PC-3 (cell line): ENCODE measurements at regions not wholly inside any gene's neighbourhood (a gene's known extent, or its start where the extent isn't known, plus 50 kb on each side); places are given as distances from the start of the nearest gene placed in this dataset.

Experiments
- ATAC-seq: fragments of 200-7000 bp; cut with Tn5 transposase; 2 replicates; pipeline ENCODE4 v1.9.1; 2020; ENCODE audit warnings: mild to moderate bottlenecking, moderate library complexity
- BruUV-seq: library from RNA; stranded (reverse); fragments of 400-500 nt; replicated peaks from 2 replicates; lab custom pipeline; 2021; lab: Mats Ljungman, UMichigan
- CTCF ChIA-PET: fragments of 300-600 bp; sonication (Branson Sonifier 250); formaldehyde crosslinking; loops from one replicate; lab custom pipeline; 2022; ENCODE audit warnings: antibody characterized with exemption; lab: Charles Lee
- POLR2A ChIA-PET: fragments of 300-600 bp; sonication (Branson Sonifier 250); formaldehyde crosslinking; loops from one replicate; lab custom pipeline; 2022; ENCODE audit warnings: antibody characterized with exemption; ENCODE audit not compliant: unreplicated experiment; lab: Charles Lee
- DNase-seq: peaks from one replicate; pipeline ENCODE4 v3.0.0-alpha.2; 2015
- H2AFZ ChIP-seq: fragments of 300-600 bp; sonication (generic); 2 replicates; pipeline ENCODE4 v1.6.0; 2016; ENCODE audit warnings: antibody characterized with exemption, low read length
- H3F3A ChIP-seq: fragments of 300-600 bp; sonication (generic); one replicate; pipeline ENCODE4 v1.6.0; 2017; ENCODE audit warnings: antibody characterized with exemption, low read length, control low read depth, mild to moderate bottlenecking; ENCODE audit not compliant: unreplicated experiment
- H3K27ac ChIP-seq: fragments of 300-600 bp; sonication (generic); 2 replicates; pipeline ENCODE4 v1.5.1; 2016; ENCODE audit warnings: mild to moderate bottlenecking, low read length
- H3K27me3 ChIP-seq: fragments of 300-600 bp; sonication (generic); 2 replicates; pipeline ENCODE4 v1.6.1; 2016; ENCODE audit warnings: low read length, mixed read lengths
- H3K36me3 ChIP-seq: fragments of 300-600 bp; sonication (generic); 2 replicates; pipeline ENCODE4 v1.6.1; 2016; ENCODE audit warnings: low read depth, mixed run types, low read length, mixed read lengths
- H3K4me1 ChIP-seq: fragments of 300-600 bp; sonication (generic); 2 replicates; pipeline ENCODE4 v1.5.1; 2016; ENCODE audit warnings: low read length; ENCODE audit not compliant: insufficient read depth
- H3K4me2 ChIP-seq: fragments of 300-600 bp; sonication (generic); 2 replicates; pipeline ENCODE4 v1.6.0; 2016; ENCODE audit warnings: low read length
- H3K4me3 ChIP-seq: fragments of 300-600 bp; sonication (generic); 2 replicates; pipeline ENCODE4 v1.5.1; 2016; ENCODE audit warnings: mild to moderate bottlenecking, low read length, mixed read lengths
- H3K79me2 ChIP-seq: fragments of 300-600 bp; sonication (generic); 2 replicates; pipeline ENCODE4 v1.6.1; 2017; ENCODE audit warnings: low read length, mixed read lengths
- H3K9ac ChIP-seq: fragments of 300-600 bp; sonication (generic); 2 replicates; pipeline ENCODE4 v1.6.0; 2016; ENCODE audit warnings: mild to moderate bottlenecking, low read length
- H3K9me2 ChIP-seq: fragments of 300-600 bp; sonication (generic); replicated peaks from 2 replicates; pipeline ENCODE4 v1.6.1; 2016; ENCODE audit warnings: mixed run types, low read length, mixed read lengths
- H3K9me3 ChIP-seq: fragments of 300-600 bp; sonication (generic); 2 replicates; pipeline ENCODE4 v1.6.1; 2016; ENCODE audit warnings: low read length, mixed read lengths
- H4K20me1 ChIP-seq: fragments of 300-600 bp; sonication (generic); 2 replicates; pipeline ENCODE4 v1.6.1; 2016; ENCODE audit warnings: low read length, mixed read lengths
- CTCF ChIP-seq: fragments of 300-600 bp; sonication (generic); conservative IDR thresholded peaks from 2 replicates; pipeline ENCODE4 v1.5.1; 2017; ENCODE audit warnings: antibody characterized with exemption, low read depth, mild to moderate bottlenecking, low read length
- EZH2 ChIP-seq: fragments of 300-600 bp; sonication (generic); IDR thresholded peaks from one replicate; pipeline ENCODE4 v1.6.1; 2017; ENCODE audit warnings: antibody characterized with exemption, mild to moderate bottlenecking, low read length; ENCODE audit not compliant: unreplicated experiment
- EZH2phosphoT487 ChIP-seq: fragments of 300-600 bp; sonication (generic); IDR thresholded peaks from 2 replicates; pipeline ENCODE4 v1.6.1; 2018; ENCODE audit warnings: mild to moderate bottlenecking, antibody characterized with exemption, low read length, borderline replicate concordance
- intact Hi-C: fragments of 100-400 bp; cut with micrococcal nuclease; formaldehyde crosslinking; loops from 2 replicates; pipeline ENCODE4 v1.9.0; 2023

GRCh38 chr3:72131899-72132298 lies 347.0 kb upstream of the PROK2 start:
- H3K79me2 ChIP-seq, result no peaks in the 10 kb centered on the region
- no peak overlapping the region for H2AFZ ChIP-seq
- H3K4me2 ChIP-seq, result no peak overlapping the region
- H3K27me3 ChIP-seq, result peaks cover 22% of the 10 kb centered on the region
- H3K27ac ChIP-seq, result no peak overlapping the region
- no peak overlapping the region for H3K4me3 ChIP-seq
- no TSS peak for BruUV-seq
- no peaks in the 10 kb centered on the region for H3K9me2 ChIP-seq
- no peak for ATAC-seq
- TF ChIP-seq EZH2phosphoT487, result no peak
- no peak for TF ChIP-seq EZH2
- no peak for TF ChIP-seq CTCF
- H3K9me3 ChIP-seq, result no peaks in the 10 kb centered on the region
- DNase-seq, result no peak
- no peaks in the 10 kb centered on the region for H4K20me1 ChIP-seq
- ChIA-PET POLR2A (no interaction called here), CTCF (no interaction called here)
- no peak overlapping the region for H3K9ac ChIP-seq
- intact Hi-C loops, result no loop called here
- H3K36me3 ChIP-seq, result no peaks in the 10 kb centered on the region
- H3F3A ChIP-seq, result no peaks in the 10 kb centered on the region
- H3K4me1 ChIP-seq, result no peaks in the 10 kb centered on the region

GRCh38 chr3:72130565-72130964 lies 345.6 kb upstream of the PROK2 start:
- ATAC-seq, result no peak
- CTCF ChIA-PET, result no interaction called here
- Histone ChIP-seq H3K4me2 (no peak overlapping the region), H3K4me3 (no peak overlapping the region), H3K9me2 (no peaks in the 10 kb centered on the region), H3K27me3 (peaks cover 9% of the 10 kb centered on the region), H3K36me3 (no peaks in the 10 kb centered on the region), H3K79me2 (no peaks in the 10 kb centered on the region), H2AFZ (no peak overlapping the region), H4K20me1 (no peaks in the 10 kb centered on the region), H3K27ac (no peak overlapping the region), H3K9me3 (no peaks in the 10 kb centered on the region), H3F3A (no peaks in the 10 kb centered on the region), H3K4me1 (no peaks in the 10 kb centered on the region), H3K9ac (no peak overlapping the region)
- DNase-seq, result no peak
- POLR2A ChIA-PET, result no interaction called here
- no TSS peak for BruUV-seq
- intact Hi-C loops, result no loop called here
- TF ChIP-seq EZH2 (no peak), EZH2phosphoT487 (no peak), CTCF (no peak)

- TF ChIP-seq CTCF (no peak), EZH2phosphoT487 (no peak), EZH2 (no peak)
- ChIA-PET POLR2A (no interaction called here), CTCF (no interaction called here)
- BruUV-seq, result no TSS peak
- Histone ChIP-seq H3K27ac (no peak overlapping the region), H3K9me3 (no peaks in the 10 kb centered on the region), H3K4me3 (no peak overlapping the region), H3K4me1 (no peaks in the 10 kb centered on the region), H4K20me1 (no peaks in the 10 kb centered on the region), H3K4me2 (no peak overlapping the region), H3K36me3 (no peaks in the 10 kb centered on the region), H3K9me2 (no peaks in the 10 kb centered on the region), H3F3A (no peaks in the 10 kb centered on the region), H3K79me2 (no peaks in the 10 kb centered on the region), H2AFZ (no peak overlapping the region), H3K9ac (no peak overlapping the region), H3K27me3 (no peaks in the 10 kb centered on the region)
- intact Hi-C loops, result no loop called here
- DNase-seq, result no peak
- ATAC-seq, result no peak
These were observed 344.6 kb upstream of the PROK2 start for GRCh38 chr3:72129501-72130094.
